C4-2B (cell line): ENCODE measurements at regions not wholly inside any gene's neighbourhood (a gene's known extent, or its start where the extent isn't known, plus 50 kb on each side); places are given as distances from the start of the nearest gene placed in this dataset.

Experiments used
- H3K27ac ChIP-seq: fragments of 450-650 bp; 2 replicates; pipeline ENCODE4 v1.5.1; 2017
- CTCF ChIP-seq: fragments of 450-650 bp; conservative IDR thresholded peaks from 2 replicates; pipeline ENCODE4 v1.5.1; 2017; ENCODE audit warnings: mild to moderate bottlenecking
- ZFX ChIP-seq: fragments of 450-650 bp; IDR thresholded peaks from 2 replicates; pipeline ENCODE4 v1.6.1; 2017

- no peak overlapping the region for H3K27ac ChIP-seq
- TF ChIP-seq ZFX (no peak), CTCF (no peak)
These were observed 151.1 kb upstream of the IRX5 start for GRCh38 chr16:54779549-54779948.

- TF ChIP-seq CTCF = no peak
- H3K27ac ChIP-seq = no peak overlapping the region
These were observed 155.9 kb upstream of the IRX5 start for GRCh38 chr16:54774768-54775167.

- H3K27ac ChIP-seq = no peak overlapping the region
- no peak for TF ChIP-seq CTCF
These were observed 158.3 kb upstream of the IRX5 start for GRCh38 chr16:54772400-54772799.

- no peak overlapping the region for H3K27ac ChIP-seq
- TF ChIP-seq CTCF (no peak), ZFX (no peak)
These were observed 164.3 kb upstream of the IRX5 start for GRCh38 chr16:54766355-54766754.

- TF ChIP-seq ZFX (no peak), CTCF (no peak)
These were observed 180.4 kb upstream of the IRX5 start for GRCh38 chr16:54750249-54750648.

GRCh38 chr16:54748611-54749190, 182.0 kb upstream of the IRX5 start:
- TF ChIP-seq ZFX (no peak), CTCF (no peak)
- no peak overlapping the region for H3K27ac ChIP-seq

More at GRCh38 chr16:54750249-54750648, 180.4 kb upstream of the IRX5 start:
- no peak overlapping the region for H3K27ac ChIP-seq

GRCh38 chr16:54746596-54746995, 184.1 kb upstream of the IRX5 start:
- H3K27ac ChIP-seq = no peak overlapping the region
- TF ChIP-seq CTCF (no peak), ZFX (no peak)
